Lower leg skin (tissue), 3 donors: ENCODE measurements at regions not wholly inside any gene's neighbourhood (a gene's known extent, or its start where the extent isn't known, plus 50 kb on each side); places are given as distances from the start of the nearest gene placed in this dataset.

Experiments
- POLR2A ChIP-seq, 2 donors: fragments of 450-650 bp; IDR thresholded peaks; one replicate each; pipeline ENCODE4 v1.6.1; 2016 to 2017; ENCODE audit warnings: antibody characterized with exemption in 2 of 2, mild to moderate bottlenecking in 1 of 2, moderate library complexity in 1 of 2
- TF ChIP-seq, protein P1 (sequence below), 3 donors: fragments of 450-650 bp; IDR thresholded peaks; one replicate each; pipeline ENCODE4 v1.5.1; 2016; ENCODE audit warnings: antibody characterized with exemption in 3 of 3, mild to moderate bottlenecking in 3 of 3, moderate library complexity in 2 of 3

DNA sequence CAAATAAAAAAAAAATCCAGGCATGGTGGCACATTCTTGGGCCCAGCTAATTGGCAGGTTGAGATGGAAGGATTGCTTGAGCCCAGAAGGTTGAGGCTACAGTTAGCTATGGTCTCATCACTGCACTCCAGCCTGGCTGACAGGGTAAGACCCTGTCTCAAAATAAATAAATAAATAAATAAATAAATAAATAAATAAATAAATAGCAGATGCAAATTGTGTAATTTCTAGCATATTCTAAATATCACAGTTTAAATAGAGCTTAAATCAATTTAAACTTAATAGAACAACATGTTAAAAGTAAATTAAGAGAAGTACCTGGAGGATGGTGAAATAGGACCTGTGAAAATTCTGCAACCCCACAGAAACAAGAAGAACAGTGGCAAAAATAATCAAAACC, 290.5 kb downstream of the TFEC start:
- no peak for TF ChIP-seq POLR2A (IDR thresholded peaks at IDR 0.05)
- TF ChIP-seq, protein P1, sequence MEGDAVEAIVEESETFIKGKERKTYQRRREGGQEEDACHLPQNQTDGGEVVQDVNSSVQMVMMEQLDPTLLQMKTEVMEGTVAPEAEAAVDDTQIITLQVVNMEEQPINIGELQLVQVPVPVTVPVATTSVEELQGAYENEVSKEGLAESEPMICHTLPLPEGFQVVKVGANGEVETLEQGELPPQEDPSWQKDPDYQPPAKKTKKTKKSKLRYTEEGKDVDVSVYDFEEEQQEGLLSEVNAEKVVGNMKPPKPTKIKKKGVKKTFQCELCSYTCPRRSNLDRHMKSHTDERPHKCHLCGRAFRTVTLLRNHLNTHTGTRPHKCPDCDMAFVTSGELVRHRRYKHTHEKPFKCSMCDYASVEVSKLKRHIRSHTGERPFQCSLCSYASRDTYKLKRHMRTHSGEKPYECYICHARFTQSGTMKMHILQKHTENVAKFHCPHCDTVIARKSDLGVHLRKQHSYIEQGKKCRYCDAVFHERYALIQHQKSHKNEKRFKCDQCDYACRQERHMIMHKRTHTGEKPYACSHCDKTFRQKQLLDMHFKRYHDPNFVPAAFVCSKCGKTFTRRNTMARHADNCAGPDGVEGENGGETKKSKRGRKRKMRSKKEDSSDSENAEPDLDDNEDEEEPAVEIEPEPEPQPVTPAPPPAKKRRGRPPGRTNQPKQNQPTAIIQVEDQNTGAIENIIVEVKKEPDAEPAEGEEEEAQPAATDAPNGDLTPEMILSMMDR (IDR thresholded peaks at IDR 0.05) = no peak
